GDM1 (cell line): ENCODE measurements at regions not wholly inside any gene's neighbourhood (a gene's known extent, or its start where the extent isn't known, plus 50 kb on each side); places are given as distances from the start of the nearest gene placed in this dataset.
A peak's percentile ranks its signal among the peaks of the same experiment; 100 is the strongest.

Experiments
- DNase-seq: peaks from one replicate; lab custom pipeline; 2025; lab: John Stamatoyannopoulos, UW

- DNase-seq: no peak
Observed at GRCh38 chr4:140316799-140317198, 56.6 kb upstream of the SCOC start.

- no peak for DNase-seq
Observed at GRCh38 chr4:140315970-140316369, 57.5 kb upstream of the SCOC start.

GRCh38 chr4:140315438-140315837 is 58.0 kb upstream of the SCOC start:
- no peak for DNase-seq

GRCh38 chr4:140315019-140315418 is 58.4 kb upstream of the SCOC start:
- no peak for DNase-seq

- DNase-seq: no peak
Observed at GRCh38 chr4:140312100-140312499, 61.3 kb upstream of the SCOC start.

- DNase-seq: no peak
Observed at GRCh38 chr4:140311257-140311835, 62.1 kb upstream of the SCOC start.

GRCh38 chr4:140309124-140309870 is 64.1 kb upstream of the SCOC start:
- DNase-seq: no peak

GRCh38 chr4:140308366-140309123 is 64.9 kb upstream of the SCOC start:
- DNase-seq: peak; percentile 73

GRCh38 chr4:140305053-140305452 is 68.4 kb upstream of the SCOC start:
- DNase-seq: no peak

GRCh38 chr4:140304346-140304745 is 69.1 kb upstream of the SCOC start:
- no peak for DNase-seq

- no peak for DNase-seq
Observed at GRCh38 chr4:140302151-140302859, 71.1 kb upstream of the SCOC start.

- no peak for DNase-seq
Observed at GRCh38 chr4:140300271-140300970, 73.0 kb upstream of the SCOC start.

GRCh38 chr4:140298001-140298400 is 75.4 kb upstream of the SCOC start:
- DNase-seq: no peak

- no peak for DNase-seq
Observed at GRCh38 chr4:140297221-140297570, 76.2 kb upstream of the SCOC start.

GRCh38 chr4:140296335-140297220 is 76.9 kb upstream of the SCOC start:
- no peak for DNase-seq

- no peak for DNase-seq
Observed at GRCh38 chr4:140293979-140294378, 79.5 kb upstream of the SCOC start.

GRCh38 chr4:140291259-140291658 is 82.2 kb upstream of the SCOC start:
- no peak for DNase-seq

- no peak for DNase-seq
Observed at GRCh38 chr4:140289486-140289885, 84.0 kb upstream of the SCOC start.

GRCh38 chr4:140286456-140286855 is 87.0 kb upstream of the SCOC start:
- no peak for DNase-seq

GRCh38 chr4:140284456-140284855 is 89.0 kb upstream of the SCOC start:
- DNase-seq: no peak
